PFSK-1 (cell line): ENCODE measurements at regions not wholly inside any gene's neighbourhood (a gene's known extent, or its start where the extent isn't known, plus 50 kb on each side); places are given as distances from the start of the nearest gene placed in this dataset.

Source experiments
- FOXP2 ChIP-seq: optimal IDR thresholded peaks from 2 replicates; pipeline ENCODE3; 2011; ENCODE audit warnings: borderline replicate concordance, control low read depth, inconsistent platforms; ENCODE audit not compliant: insufficient read depth; ENCODE audit errors: extremely low read length, extremely low read depth
- POLR2AphosphoS5 ChIP-seq: IDR thresholded peaks from 2 replicates; pipeline ENCODE4 v1.6.1; 2012; ENCODE audit warnings: low read depth, mild to moderate bottlenecking, control low read depth, low read length, moderate library complexity
- SIN3A ChIP-seq: IDR thresholded peaks from 2 replicates; pipeline ENCODE4 v1.6.1; 2012; ENCODE audit warnings: mild to moderate bottlenecking, low read length, moderate library complexity, borderline replicate concordance; ENCODE audit not compliant: insufficient read depth
- TAF1 ChIP-seq: IDR thresholded peaks from 2 replicates; pipeline ENCODE4 v1.6.1; 2012; ENCODE audit warnings: low read length, control low read depth, borderline replicate concordance; ENCODE audit not compliant: insufficient read depth
- TF ChIP-seq, protein P1 (sequence below), 2 experiments: IDR thresholded peaks; 2 replicates each; pipeline versions ENCODE4 v1.6.1 to v1.8.0; 2011 to 2012; ENCODE audit warnings: low read depth in 2 of 2, low read length in 2 of 2, control low read depth in 1 of 2, inconsistent platforms in 1 of 2, mild to moderate bottlenecking in 1 of 2, moderate library complexity in 1 of 2; ENCODE audit not compliant: insufficient read depth in 1 of 2

DNA sequence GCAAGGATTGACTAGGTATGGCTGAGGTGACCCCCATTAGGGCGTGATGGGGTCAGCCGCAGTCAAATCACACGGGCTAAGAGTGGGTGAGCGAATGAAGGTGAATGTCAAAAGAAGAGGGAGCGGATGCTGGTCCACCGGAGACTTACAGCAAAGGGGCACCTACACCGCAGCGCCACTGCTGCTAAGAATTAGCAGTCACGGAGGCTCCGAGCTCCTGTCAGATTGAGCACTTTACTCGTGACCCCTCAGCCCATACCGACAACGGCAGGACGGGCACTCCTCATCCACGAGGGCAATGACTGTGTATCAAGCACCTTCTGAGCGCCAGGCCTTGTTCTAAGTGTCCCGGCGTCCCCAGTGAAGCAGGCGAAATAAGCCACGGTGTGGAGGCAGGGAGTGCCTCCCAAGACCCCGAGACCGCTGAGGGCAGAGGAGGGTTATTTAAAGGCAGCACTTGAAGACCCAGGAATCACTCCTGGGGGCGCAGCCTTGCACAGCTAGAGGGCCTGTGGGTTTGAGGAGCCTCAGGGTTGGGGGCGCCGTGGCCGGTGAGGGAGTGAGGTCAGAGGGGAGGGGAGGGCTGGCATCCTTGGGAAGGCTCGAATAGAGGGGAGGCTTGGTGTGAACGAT is 61.6 kb upstream of the GATA2 start:
- TF ChIP-seq TAF1 (no peak), FOXP2 (no peak)

DNA sequence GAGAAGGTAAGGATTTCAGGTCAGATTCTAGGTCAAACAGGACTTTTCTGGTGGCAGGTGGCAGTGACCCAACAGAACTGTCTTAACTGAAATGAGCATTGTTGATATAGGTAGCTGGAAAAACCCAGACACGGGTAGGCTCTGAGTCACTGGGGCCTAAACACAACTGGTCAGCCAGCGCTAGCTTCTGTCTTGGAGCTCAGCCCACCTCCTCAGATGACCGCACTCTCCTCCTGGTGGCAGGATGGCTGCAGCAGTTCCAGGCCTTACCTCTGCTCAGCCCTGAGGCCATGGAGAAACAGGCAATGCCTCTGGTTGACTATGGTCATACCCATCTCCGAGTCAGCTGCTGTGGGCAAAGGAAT is 61.1 kb upstream of the GATA2 start:
- TF ChIP-seq SIN3A (no peak), FOXP2 (no peak), POLR2AphosphoS5 (no peak), TAF1 (no peak)
- TF ChIP-seq, protein P1, sequence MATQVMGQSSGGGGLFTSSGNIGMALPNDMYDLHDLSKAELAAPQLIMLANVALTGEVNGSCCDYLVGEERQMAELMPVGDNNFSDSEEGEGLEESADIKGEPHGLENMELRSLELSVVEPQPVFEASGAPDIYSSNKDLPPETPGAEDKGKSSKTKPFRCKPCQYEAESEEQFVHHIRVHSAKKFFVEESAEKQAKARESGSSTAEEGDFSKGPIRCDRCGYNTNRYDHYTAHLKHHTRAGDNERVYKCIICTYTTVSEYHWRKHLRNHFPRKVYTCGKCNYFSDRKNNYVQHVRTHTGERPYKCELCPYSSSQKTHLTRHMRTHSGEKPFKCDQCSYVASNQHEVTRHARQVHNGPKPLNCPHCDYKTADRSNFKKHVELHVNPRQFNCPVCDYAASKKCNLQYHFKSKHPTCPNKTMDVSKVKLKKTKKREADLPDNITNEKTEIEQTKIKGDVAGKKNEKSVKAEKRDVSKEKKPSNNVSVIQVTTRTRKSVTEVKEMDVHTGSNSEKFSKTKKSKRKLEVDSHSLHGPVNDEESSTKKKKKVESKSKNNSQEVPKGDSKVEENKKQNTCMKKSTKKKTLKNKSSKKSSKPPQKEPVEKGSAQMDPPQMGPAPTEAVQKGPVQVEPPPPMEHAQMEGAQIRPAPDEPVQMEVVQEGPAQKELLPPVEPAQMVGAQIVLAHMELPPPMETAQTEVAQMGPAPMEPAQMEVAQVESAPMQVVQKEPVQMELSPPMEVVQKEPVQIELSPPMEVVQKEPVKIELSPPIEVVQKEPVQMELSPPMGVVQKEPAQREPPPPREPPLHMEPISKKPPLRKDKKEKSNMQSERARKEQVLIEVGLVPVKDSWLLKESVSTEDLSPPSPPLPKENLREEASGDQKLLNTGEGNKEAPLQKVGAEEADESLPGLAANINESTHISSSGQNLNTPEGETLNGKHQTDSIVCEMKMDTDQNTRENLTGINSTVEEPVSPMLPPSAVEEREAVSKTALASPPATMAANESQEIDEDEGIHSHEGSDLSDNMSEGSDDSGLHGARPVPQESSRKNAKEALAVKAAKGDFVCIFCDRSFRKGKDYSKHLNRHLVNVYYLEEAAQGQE (IDR thresholded peaks at IDR 0.05; ENCODE audit: insufficient read depth in 1 of 2, low read depth in 2 of 2, low read length in 2 of 2) = no peak

DNA sequence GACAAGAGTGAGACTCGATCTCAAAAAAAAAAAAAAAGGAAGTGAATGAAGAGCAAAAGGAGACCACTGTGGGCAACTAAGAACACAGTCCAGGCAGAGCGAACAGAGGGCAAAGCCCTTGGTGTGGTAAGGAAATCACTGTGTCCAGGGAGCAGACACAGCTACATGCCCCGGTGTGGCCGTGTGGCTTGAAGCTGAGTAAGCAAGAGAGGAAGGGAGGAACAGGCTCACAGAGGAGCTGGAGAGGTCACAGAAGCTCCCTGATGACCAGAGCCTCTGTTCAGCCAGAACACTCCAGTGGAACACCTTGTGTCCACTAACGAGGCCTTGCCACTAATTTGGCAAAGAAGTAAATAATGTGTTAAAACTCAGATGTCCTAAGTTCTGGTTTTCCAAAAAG is 60.6 kb upstream of the GATA2 start:
- no peak for TF ChIP-seq TAF1
- TF ChIP-seq FOXP2 = no peak
- no peak for TF ChIP-seq POLR2AphosphoS5
- TF ChIP-seq SIN3A = no peak
- TF ChIP-seq, protein P1 (IDR thresholded peaks at IDR 0.05; ENCODE audit: insufficient read depth in 1 of 2, low read depth in 2 of 2, low read length in 2 of 2) = no peak

DNA sequence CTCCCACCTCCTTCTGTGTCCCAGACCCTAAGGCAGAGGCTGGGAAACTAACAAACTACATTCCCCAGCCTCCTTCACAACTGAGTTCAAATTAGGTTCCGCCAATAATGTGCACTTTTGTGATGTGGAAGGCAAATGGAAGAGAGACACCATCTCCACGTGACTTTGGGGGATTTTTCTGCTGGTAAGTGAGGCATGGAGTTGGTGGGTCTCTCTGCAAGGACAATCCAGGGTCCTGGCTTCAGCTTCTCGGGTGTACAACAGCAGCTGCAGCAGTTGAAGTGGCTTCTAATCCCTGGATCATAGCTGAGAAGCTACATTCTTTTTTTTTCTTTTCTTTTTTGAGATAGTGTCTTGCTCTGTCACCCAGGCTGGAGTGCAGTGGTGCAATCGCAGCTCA is 58.9 kb upstream of the GATA2 start:
- TF ChIP-seq SIN3A (no peak), FOXP2 (no peak), POLR2AphosphoS5 (no peak), TAF1 (no peak)
- TF ChIP-seq, protein P1 (IDR thresholded peaks at IDR 0.05; ENCODE audit: insufficient read depth in 1 of 2, low read depth in 2 of 2, low read length in 2 of 2) = no peak

DNA sequence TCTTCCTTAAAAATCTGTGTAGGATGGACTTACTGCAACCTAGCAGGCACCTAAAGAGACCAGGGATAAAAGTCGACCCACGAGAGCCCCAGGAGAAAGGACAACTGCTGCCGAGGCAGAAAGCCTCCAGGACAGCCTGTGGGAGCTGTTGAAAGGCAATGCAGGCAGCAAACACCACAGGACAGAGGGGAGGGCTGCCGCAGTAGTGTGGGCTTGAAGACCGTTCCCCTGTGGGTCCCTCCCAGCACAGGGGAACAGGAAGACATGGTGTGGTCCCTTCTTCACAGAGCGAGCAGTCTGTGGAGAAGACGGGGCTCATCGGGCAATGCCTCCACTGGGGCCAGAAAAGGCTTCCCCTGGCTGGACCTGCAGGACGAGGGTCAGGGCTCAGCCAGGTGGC is 58.5 kb upstream of the GATA2 start:
- TF ChIP-seq, protein P1 (IDR thresholded peaks at IDR 0.05; ENCODE audit: insufficient read depth in 1 of 2, low read depth in 2 of 2, low read length in 2 of 2) = no peak
- TF ChIP-seq SIN3A (no peak), FOXP2 (no peak), POLR2AphosphoS5 (no peak), TAF1 (no peak)
